ENCODE measurements at regions not wholly inside any gene's neighbourhood (a gene's known extent, or its start where the extent isn't known, plus 50 kb on each side); places are given as distances from the start of the nearest gene placed in this dataset.
A peak's percentile ranks its signal among the peaks of the same experiment; 100 is the strongest.
"Not testable (repeated sequence)": the region's sequence is repeated elsewhere in the genome, so short reads cannot be mapped to it uniquely, and the experiment has no call there.

DNA sequence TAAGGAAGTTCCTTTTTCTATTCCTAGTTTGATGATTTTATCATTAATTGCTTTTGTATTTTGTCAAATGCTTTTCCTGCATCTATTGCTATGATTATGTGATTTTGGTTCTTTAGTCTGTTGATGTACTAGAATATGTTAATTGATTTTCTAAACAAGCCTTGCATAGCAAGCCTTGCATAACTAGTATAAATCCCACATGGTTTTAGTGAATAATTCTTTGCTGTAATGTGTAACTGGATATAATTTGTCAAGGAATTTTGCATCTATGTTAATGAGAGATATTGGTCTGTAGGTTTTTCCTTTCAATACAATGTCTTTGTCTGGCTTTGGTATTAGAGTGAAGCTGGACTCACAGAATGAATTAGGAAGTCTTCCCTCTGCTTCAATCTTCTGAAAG, 460.2 kb downstream of the LTN1 start:
- no peak for DNase-seq (ENCODE audit: low read depth)

DNA sequence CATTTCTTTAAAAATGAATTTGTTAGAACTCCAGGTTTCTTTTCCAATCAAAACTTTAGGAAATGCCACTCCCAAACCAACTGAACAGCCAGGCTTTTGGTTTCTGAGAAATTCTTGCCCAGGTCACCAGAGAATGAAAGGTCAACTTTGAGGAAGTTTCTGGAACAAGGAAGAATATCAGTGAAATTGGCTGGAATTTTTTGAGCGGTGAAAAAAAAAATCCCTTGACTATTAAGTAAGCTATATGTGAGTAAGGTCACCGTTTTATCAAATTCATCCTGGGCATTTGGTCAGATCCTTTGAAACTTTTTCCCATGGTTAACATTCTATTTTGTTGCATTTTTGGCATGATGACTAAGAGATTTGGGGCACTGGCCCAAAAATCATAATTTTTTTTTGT, 469.3 kb downstream of the LTN1 start:
- no peak for DNase-seq (ENCODE audit: low read depth)

- no peak for DNase-seq (ENCODE audit: low read depth)
Observed at GRCh38 chr21:28522014-28522799, 470.5 kb downstream of the LTN1 start.

- no peak for DNase-seq (ENCODE audit: low read depth)
Observed at GRCh38 chr21:28518630-28519029, 474.0 kb downstream of the LTN1 start.

DNA sequence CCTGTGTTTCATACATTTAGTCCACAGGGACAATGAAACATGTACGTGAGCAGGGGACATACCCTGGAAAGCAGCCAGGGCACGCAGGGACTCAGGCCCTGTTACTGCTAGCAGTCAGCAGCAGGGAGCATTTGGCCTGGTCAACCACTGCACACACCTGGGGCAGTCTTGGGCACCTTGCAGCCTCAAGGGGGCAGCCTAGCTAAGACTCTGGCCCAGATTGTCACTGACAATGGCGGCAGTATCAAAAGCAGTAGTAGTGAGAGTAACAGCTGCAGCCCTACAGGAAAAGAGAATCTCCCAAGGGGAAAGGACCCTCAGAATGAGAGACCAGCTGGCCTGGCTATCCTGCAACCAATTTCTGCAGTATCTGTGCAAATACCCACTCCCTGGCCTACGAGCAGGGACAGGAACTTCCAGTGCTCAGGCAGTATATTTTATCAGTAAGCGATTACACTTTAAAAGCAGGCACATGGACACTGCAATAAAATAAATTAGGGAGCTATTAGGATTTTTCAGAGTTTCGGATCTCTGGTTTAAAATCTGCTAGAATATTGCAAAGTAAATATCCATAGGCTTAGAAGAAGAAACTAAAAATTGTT, 475.6 kb downstream of the LTN1 start:
- DNase-seq (ENCODE audit: low read depth), result no peak

DNA sequence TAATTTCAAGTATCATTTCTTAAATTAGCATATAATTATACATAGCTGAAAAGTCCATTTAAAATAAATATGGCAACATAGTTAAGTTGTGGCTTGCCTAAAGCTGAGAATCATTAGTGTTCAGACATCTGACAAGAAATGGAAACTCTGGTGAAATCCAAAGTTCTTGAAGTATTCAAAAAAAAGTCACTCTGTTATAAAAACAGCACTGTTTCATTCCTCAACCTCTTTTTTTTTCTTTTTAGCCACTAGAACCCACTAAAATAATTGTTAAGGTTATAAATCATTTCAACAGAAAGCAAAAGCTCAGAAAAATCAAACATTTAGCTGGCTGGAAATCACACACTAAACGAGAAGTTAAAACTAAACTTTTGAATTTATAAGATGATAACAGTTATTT, 476.7 kb downstream of the LTN1 start:
- no peak for DNase-seq (ENCODE audit: low read depth)

DNA sequence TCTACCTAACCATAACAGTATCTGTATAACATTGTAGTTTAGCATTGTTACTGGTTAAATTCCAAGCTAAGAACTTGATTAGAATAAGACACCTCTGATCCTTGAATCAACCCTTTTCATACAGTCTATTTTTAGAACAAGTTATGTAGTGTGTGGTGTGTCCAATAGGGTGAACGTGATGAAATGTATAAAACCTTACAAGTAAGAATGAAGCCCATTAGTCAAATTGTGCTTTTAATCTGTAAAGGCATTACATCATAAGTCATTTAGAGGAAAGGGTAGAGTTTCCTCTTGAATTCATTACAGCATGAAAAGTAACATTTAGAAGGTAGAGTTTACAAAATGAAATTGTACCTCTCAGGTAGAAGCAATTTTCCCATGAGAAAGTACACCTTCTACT, 479.2 kb downstream of the LTN1 start:
- DNase-seq (ENCODE audit: low read depth), result no peak

DNA sequence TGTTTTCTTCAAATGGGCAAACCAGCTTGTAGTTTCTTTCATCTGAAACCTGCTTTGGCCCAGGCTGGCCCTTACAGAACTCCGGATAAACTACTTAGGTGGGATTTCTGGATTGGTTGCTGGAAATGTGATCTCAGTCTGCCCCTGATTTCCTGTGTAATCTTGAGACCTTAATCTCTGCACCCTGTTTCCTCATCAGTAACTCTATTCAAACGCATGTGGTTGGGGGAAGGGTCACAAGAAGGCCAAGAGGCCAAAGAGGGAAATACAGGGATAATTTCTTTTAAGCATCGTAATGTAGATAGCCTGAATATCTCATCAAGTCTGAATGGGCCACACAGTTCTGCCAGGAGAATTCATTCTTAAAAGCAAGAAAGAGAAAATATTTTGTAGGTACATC, 483.6 kb downstream of the LTN1 start:
- no peak for DNase-seq (ENCODE audit: low read depth)

- no peak for DNase-seq (ENCODE audit: low read depth)
Observed at GRCh38 chr21:28508126-28508525, 484.6 kb downstream of the LTN1 start.

GRCh38 chr21:28496517-28496916, 496.2 kb downstream of the LTN1 start:
- DNase-seq (ENCODE audit: low read depth), result no peak

- no peak for DNase-seq (ENCODE audit: low read depth)
Observed at GRCh38 chr21:28492127-28492526, 500.6 kb downstream of the LTN1 start.

- DNase-seq (ENCODE audit: low read depth), result no peak
Observed at GRCh38 chr21:28489821-28490350, 502.8 kb downstream of the LTN1 start.

DNA sequence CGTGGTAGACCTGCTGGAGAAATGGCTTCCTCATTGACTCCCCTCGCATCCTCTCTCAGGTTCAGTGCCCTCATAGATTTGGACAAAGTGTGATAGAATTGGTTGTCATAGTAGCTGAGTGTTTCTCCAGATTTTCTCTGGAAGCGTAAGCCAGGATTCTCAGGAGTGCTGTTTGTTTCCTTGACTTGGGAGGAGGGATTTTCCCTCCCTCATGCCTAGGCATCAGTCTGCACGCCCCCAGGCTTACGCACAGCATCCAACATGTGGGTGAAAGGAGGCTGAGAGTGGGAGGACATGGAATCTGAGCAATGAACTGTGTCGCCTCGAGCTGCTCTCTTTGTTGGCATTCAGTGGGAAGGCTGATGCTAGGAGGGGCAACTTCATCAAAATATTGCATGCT, 503.5 kb downstream of the LTN1 start:
- DNase-seq (ENCODE audit: low read depth), result no peak

- no peak for DNase-seq (ENCODE audit: low read depth)
Observed at GRCh38 chr21:28487455-28488070, 505.1 kb downstream of the LTN1 start.

- DNase-seq (ENCODE audit: low read depth), result peak; percentile 94
Observed at GRCh38 chr21:28485301-28486022, 507.2 kb downstream of the LTN1 start.

DNA sequence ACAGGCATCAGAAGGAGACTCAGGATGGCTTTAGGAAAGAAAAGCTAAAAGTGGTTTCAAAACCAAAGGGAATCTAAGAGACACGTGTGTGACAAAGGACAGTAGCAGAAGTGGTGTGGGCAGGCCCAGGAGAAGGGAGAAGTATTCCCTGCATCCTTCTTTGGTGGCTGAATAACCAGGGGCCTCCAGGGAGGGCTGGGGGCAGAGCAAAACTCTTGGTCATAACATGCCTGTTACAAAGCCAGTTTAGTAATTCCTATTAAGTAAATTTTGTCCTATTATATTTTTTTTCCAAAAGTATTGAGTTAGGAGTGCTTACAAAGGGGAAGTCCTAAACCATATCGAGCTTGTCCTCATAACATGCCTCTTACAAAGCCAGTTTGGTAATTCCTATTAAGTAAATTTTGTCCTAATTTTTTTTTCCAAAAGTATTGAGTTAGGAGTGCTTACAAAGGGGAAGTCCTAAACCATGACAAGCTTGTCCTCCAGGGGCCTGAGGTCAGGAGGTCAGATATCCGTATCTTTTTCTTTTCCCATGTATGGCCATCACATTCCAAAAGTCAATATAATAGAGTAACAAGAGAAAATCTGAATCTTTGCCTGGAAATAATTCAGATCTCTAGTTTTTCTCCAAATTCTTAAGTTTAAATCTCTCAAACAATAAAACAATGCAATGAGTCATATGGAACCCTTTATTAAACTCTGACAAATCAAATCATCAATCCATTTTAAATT, 509.2 kb downstream of the LTN1 start:
- DNase-seq (ENCODE audit: low read depth), result no peak

GRCh38 chr21:28482657-28483056, 510.0 kb downstream of the LTN1 start:
- no peak for DNase-seq (ENCODE audit: low read depth)

DNA sequence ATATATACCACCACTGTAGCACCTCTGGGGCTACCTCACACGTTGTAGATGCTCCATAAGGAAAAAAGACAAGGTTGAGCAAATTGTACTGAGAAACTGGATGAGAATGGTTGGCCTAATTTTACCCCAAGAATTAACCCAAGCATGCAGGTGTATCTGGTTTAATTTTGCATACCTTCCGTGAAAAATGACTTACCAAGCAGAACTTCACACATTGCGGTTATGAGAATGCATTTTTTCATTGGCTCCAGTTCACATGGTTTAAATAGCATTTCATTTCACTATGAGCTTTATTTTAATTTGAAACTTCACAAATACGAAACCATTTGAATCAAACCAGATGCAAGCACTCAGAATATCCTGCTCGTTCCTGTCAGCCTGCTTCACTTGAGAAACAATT, 512.2 kb downstream of the LTN1 start:
- no peak for DNase-seq (ENCODE audit: low read depth)

DNA sequence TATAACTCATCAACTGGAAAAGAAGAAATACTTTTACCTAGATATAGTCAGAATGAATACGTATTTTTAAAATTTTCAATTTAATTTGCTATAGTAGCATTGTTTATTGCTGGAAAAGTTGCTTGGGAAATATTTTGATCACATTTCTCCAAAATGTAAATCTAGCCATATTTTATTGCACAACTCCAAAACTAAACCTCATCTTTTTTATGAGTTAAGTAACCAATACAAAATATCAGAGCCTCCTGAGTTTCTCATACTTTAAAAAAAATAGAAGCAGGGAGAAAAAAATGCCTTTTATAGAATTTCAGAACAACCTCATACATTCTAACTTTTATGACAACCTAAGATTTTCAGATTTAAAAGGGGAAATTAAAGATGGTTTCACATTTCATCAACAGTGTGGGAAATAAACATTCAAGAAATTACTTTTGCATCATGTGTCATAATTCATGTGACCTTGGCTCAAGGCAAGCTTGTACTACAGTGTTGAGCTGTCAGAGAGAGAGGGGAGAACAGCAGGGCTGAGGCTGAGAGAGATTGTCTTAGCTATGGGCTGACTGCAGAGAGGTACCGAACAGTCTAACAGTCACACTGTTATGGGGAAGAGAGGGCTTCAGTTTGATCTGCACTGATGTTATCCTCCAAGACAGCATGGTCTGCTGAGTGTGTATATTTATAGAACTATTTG, 519.0 kb downstream of the LTN1 start:
- DNase-seq (ENCODE audit: low read depth), result peak; percentile 64

- DNase-seq (ENCODE audit: low read depth), result not testable (repeated sequence)
Observed at GRCh38 chr21:28472543-28472942, 520.1 kb downstream of the LTN1 start.

GRCh38 chr21:28464988-28465387, 527.7 kb downstream of the LTN1 start:
- no peak for DNase-seq (ENCODE audit: low read depth)

All from stromal cell of bone marrow (primary cell).